OCI-LY3 (cell line): ENCODE measurements at regions not wholly inside any gene's neighbourhood (a gene's known extent, or its start where the extent isn't known, plus 50 kb on each side); places are given as distances from the start of the nearest gene placed in this dataset.
A peak's percentile ranks its signal among the peaks of the same experiment; 100 is the strongest.

Source experiments
- H2AFZ ChIP-seq: fragments of 200-600, 300-600 bp; shearing (Covaris generic); 2 replicates; pipeline ENCODE4 v1.6.0; 2014; ENCODE audit warnings: antibody characterized with exemption, low read depth, low read length
- H3K27ac ChIP-seq: fragments of 200-600, 300-600 bp; sonication (generic); 2 replicates; pipeline ENCODE4 v1.5.1; 2014; ENCODE audit warnings: mild to moderate bottlenecking, low read length, moderate library complexity, mixed read lengths
- H3K27me3 ChIP-seq: fragments of 200-600, 300-600 bp; sonication (generic); 2 replicates; pipeline ENCODE4 v1.6.1; 2014; ENCODE audit warnings: low read depth, low read length, mixed read lengths
- H3K36me3 ChIP-seq: fragments of 200-600, 300-600 bp; sonication (generic); replicated peaks from 2 replicates; pipeline ENCODE3; 2014; ENCODE audit warnings: low read depth, low read length, mixed read lengths
- H3K4me1 ChIP-seq: fragments of 300-600, 200-600 bp; sonication (generic); 2 replicates; pipeline ENCODE4 v1.6.1; 2014; ENCODE audit warnings: low read length, mixed read lengths
- H3K4me2 ChIP-seq: fragments of 200-600, 300-600 bp; sonication (generic); 2 replicates; pipeline ENCODE4 v1.6.1; 2014; ENCODE audit warnings: low read length, mixed read lengths
- H3K4me3 ChIP-seq: fragments of 300-600, 200-600 bp; sonication (generic); 2 replicates; pipeline ENCODE4 v1.5.1; 2014; ENCODE audit warnings: antibody characterized with exemption, mild to moderate bottlenecking, low read length, moderate library complexity
- H3K79me2 ChIP-seq: fragments of 300-600, 200-600 bp; shearing (Covaris generic); 2 replicates; pipeline ENCODE4 v1.6.1; 2014; ENCODE audit warnings: mild to moderate bottlenecking, low read length, mixed read lengths
- H3K9ac ChIP-seq: fragments of 300-600, 200-600 bp; shearing (Covaris generic); 2 replicates; pipeline ENCODE4 v1.6.0; 2014; ENCODE audit warnings: mild to moderate bottlenecking, low read length, moderate library complexity
- H3K9me3 ChIP-seq: fragments of 200-600, 300-600 bp; shearing (Covaris generic); 2 replicates; pipeline ENCODE4 v1.6.1; 2014; ENCODE audit warnings: low read length, mixed read lengths; ENCODE audit not compliant: insufficient read depth
- H4K20me1 ChIP-seq: fragments of 200-600, 300-600 bp; sonication (generic); 2 replicates; pipeline ENCODE4 v1.6.1; 2016; ENCODE audit warnings: low read length, mixed read lengths; ENCODE audit not compliant: insufficient read depth
- CTCF ChIP-seq: fragments of 200-600, 300-600 bp; sonication (generic); IDR thresholded peaks from 2 replicates; pipeline ENCODE4 v1.5.1; 2014; ENCODE audit warnings: antibody characterized with exemption, low read length, low read depth
- EZH2phosphoT487 ChIP-seq: fragments of 200-600 bp; shearing (Covaris generic); IDR thresholded peaks from 2 replicates; pipeline ENCODE4 v1.6.1; 2018; ENCODE audit warnings: antibody characterized with exemption, mixed run types, low read depth

GRCh38 chrX:87895421-87895820 is 377.8 kb downstream of the KLHL4 start:
- Histone ChIP-seq H3K27me3 (no peaks in the 10 kb centered on the region), H3K4me3 (no peak overlapping the region), H2AFZ (no peak overlapping the region), H3K79me2 (no peaks in the 10 kb centered on the region), H4K20me1 (no peaks in the 10 kb centered on the region), H3K36me3 (no peaks in the 10 kb centered on the region), H3K9ac (no peak overlapping the region), H3K9me3 (no peaks in the 10 kb centered on the region), H3K4me1 (peaks cover 6% of the 10 kb centered on the region), H3K27ac (no peak overlapping the region), H3K4me2 (no peak overlapping the region)
- no peak for TF ChIP-seq EZH2phosphoT487
- TF ChIP-seq CTCF, result no peak

GRCh38 chrX:87896057-87896456 is 378.5 kb downstream of the KLHL4 start:
- Histone ChIP-seq H3K9ac (no peak overlapping the region), H3K27ac (no peak overlapping the region), H3K4me1 (peaks cover 12% of the 10 kb centered on the region), H3K36me3 (peaks cover 4% of the 10 kb centered on the region), H2AFZ (no peak overlapping the region), H3K4me3 (no peak overlapping the region), H3K9me3 (peaks cover 3% of the 10 kb centered on the region; the same call in 1 of the 2 replicates), H3K27me3 (no peaks in the 10 kb centered on the region), H4K20me1 (no peaks in the 10 kb centered on the region), H3K4me2 (no peak overlapping the region), H3K79me2 (no peaks in the 10 kb centered on the region)
- no peak for TF ChIP-seq CTCF
- no peak for TF ChIP-seq EZH2phosphoT487

GRCh38 chrX:87900320-87900908 is 382.8 kb downstream of the KLHL4 start:
- Histone ChIP-seq H3K4me3 (peak overlapping the region; percentile 54; the same call in 1 of the 2 replicates), H3K27me3 (no peaks in the 10 kb centered on the region), H3K27ac (peak overlapping the region; percentile 64)

More at GRCh38 chrX:87900320-87900908, 382.8 kb downstream of the KLHL4 start:
- peak overlapping the region; percentile 76; the same call in 1 of the 2 replicates for H2AFZ ChIP-seq
- H3K4me2 ChIP-seq, result peak overlapping the region; percentile 48
- H3K9ac ChIP-seq, result no peak overlapping the region; the same call in 1 of the 2 replicates
- peaks cover 10% of the 10 kb centered on the region for H3K36me3 ChIP-seq
- H3K9me3 ChIP-seq, result peaks cover 10% of the 10 kb centered on the region; the same call in 1 of the 2 replicates
- TF ChIP-seq EZH2phosphoT487, result no peak
- no peak for TF ChIP-seq CTCF
- H4K20me1 ChIP-seq, result no peaks in the 10 kb centered on the region
- H3K4me1 ChIP-seq, result peaks cover 15% of the 10 kb centered on the region
- no peaks in the 10 kb centered on the region for H3K79me2 ChIP-seq
